ENCODE measurements at regions not wholly inside any gene's neighbourhood (a gene's known extent, or its start where the extent isn't known, plus 50 kb on each side); places are given as distances from the start of the nearest gene placed in this dataset.

DNA sequence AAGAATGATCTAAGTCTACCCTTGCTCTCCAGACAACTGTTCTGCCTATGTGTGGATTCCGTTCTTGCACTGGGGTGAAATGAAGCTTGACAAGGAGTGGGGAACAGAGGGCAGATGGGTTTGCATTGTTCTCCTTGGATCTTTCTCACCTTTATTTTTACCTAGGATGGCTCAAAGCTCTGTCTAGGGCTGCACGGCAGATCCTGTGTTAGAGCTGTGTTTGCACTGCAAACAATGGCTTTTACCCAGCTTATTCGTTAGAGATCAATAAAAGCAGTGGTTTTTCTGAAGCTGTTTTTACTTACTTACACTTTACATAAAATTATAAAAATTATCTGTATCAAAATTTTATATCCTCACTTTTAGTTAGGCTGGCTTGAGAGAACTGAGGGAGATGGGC lies 105.1 kb downstream of the LRIG3 start:
- DNase-seq: no peak
- Histone ChIP-seq H3K4me3 (ENCODE audit: control insufficient read depth in 1 of 7, extremely low read depth in 1 of 7, insufficient read depth in 4 of 7, low read depth in 2 of 7, low read length in 6 of 7) (no peak overlapping the region), H3K9me3 (ENCODE audit: control extremely low read depth in 1 of 5, control insufficient read depth in 4 of 5, insufficient read depth in 2 of 5, low read depth in 1 of 5, low read length in 4 of 5) (no peaks in the 10 kb centered on the region), H3K36me3 (ENCODE audit: control insufficient read depth in 4 of 4, insufficient read depth in 4 of 4, low read length in 3 of 4) (no peaks in the 10 kb centered on the region), H3K4me1 (ENCODE audit: control extremely low read depth in 1 of 4, control insufficient read depth in 4 of 4, insufficient read depth in 4 of 4, low read length in 3 of 4) (no peaks in the 10 kb centered on the region), H3K27me3 (replicated peaks in 2 of 5; ENCODE audit: control insufficient read depth in 4 of 5, insufficient read depth in 5 of 5, low read length in 4 of 5) (no peaks in the 10 kb centered on the region), H3K27ac (ENCODE audit: insufficient read depth in 1 of 2, low read depth in 1 of 2, low read length in 2 of 2, poor library complexity in 1 of 2, severe bottlenecking in 2 of 2) (no peak overlapping the region)
- CTCF ChIA-PET: no interaction called here
- WGBS (ENCODE audit: insufficient coverage): 100% methylated on average over 2 of the region's 3 CpGs
- POLR2A ChIA-PET: no interaction called here

DNA sequence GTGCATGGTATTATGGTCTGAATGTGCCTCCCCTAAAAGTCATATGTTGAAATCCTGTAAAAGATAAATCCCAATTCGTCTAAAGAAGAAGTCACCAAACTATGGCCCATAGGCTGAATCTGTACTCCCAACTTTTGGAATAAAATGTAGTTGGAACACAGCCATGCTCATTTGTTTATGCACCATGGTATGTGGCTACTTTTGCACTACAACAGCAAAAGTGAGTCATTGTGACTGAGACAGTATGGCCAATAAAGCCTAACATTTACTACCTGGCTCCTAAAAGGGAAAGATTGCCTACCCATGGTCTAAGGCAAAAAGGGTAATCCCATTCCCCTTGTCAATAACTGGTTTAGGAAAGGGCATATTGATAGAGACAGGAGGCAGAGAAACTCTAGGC lies 101.8 kb downstream of the LRIG3 start:
- Histone ChIP-seq H3K27ac (ENCODE audit: insufficient read depth in 1 of 2, low read depth in 1 of 2, low read length in 2 of 2, poor library complexity in 1 of 2, severe bottlenecking in 2 of 2) (no peak overlapping the region), H3K9me3 (ENCODE audit: control extremely low read depth in 1 of 5, control insufficient read depth in 4 of 5, insufficient read depth in 2 of 5, low read depth in 1 of 5, low read length in 4 of 5) (no peaks in the 10 kb centered on the region), H3K36me3 (ENCODE audit: control insufficient read depth in 4 of 4, insufficient read depth in 4 of 4, low read length in 3 of 4) (no peaks in the 10 kb centered on the region), H3K4me3 (ENCODE audit: control insufficient read depth in 1 of 7, extremely low read depth in 1 of 7, insufficient read depth in 4 of 7, low read depth in 2 of 7, low read length in 6 of 7) (no peak overlapping the region), H3K4me1 (ENCODE audit: control extremely low read depth in 1 of 4, control insufficient read depth in 4 of 4, insufficient read depth in 4 of 4, low read length in 3 of 4) (no peaks in the 10 kb centered on the region), H3K27me3 (replicated peaks in 2 of 5; ENCODE audit: control insufficient read depth in 4 of 5, insufficient read depth in 5 of 5, low read length in 4 of 5) (no peaks in the 10 kb centered on the region)
- WGBS (ENCODE audit: insufficient coverage): 100% methylated on average over 1 of the region's 1 CpG
- ChIA-PET CTCF (no interaction called here), POLR2A (no interaction called here)
- DNase-seq: no peak

DNA sequence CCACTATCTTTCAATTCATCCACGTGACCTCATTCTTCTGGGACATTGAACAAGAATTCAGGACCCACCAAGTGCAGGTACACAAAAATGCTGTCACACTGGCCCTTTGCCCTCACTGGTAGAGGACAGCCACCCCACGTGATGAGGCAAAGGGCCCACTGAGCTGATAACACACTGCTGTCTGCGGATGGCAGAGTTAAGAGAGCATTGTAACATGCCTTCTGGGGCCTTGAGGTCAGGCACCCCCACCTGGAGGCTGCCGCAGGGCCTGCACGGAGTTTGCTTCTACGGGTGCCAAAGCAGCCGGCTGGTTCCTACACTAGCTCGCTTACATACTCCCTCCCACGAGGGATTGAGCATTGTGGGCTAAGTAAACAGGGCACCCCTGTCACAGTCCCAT lies 101.0 kb downstream of the LRIG3 start:
- ChIA-PET CTCF (no interaction called here), POLR2A (no interaction called here)
- no peak overlapping the region for H3K27ac ChIP-seq (ENCODE audit: insufficient read depth in 1 of 2, low read depth in 1 of 2, low read length in 2 of 2, poor library complexity in 1 of 2, severe bottlenecking in 2 of 2)
- H3K9me3 ChIP-seq (ENCODE audit: control extremely low read depth in 1 of 5, control insufficient read depth in 4 of 5, insufficient read depth in 2 of 5, low read depth in 1 of 5, low read length in 4 of 5): peaks cover 0 to under 1% (median 0%) of the 10 kb centered on the region in 5 experiments
- no peaks in the 10 kb centered on the region for H3K4me1 ChIP-seq (ENCODE audit: control extremely low read depth in 1 of 4, control insufficient read depth in 4 of 4, insufficient read depth in 4 of 4, low read length in 3 of 4)
- DNase-seq: no peak
- no peak overlapping the region for H3K4me3 ChIP-seq (ENCODE audit: control insufficient read depth in 1 of 7, extremely low read depth in 1 of 7, insufficient read depth in 4 of 7, low read depth in 2 of 7, low read length in 6 of 7)
- no peaks in the 10 kb centered on the region for H3K36me3 ChIP-seq (ENCODE audit: control insufficient read depth in 4 of 4, insufficient read depth in 4 of 4, low read length in 3 of 4)
- H3K27me3 ChIP-seq (replicated peaks in 2 of 5; ENCODE audit: control insufficient read depth in 4 of 5, insufficient read depth in 5 of 5, low read length in 4 of 5): no peaks in the 10 kb centered on the region
- WGBS (ENCODE audit: insufficient coverage): 96% methylated on average over 8 of the region's 9 CpGs

DNA sequence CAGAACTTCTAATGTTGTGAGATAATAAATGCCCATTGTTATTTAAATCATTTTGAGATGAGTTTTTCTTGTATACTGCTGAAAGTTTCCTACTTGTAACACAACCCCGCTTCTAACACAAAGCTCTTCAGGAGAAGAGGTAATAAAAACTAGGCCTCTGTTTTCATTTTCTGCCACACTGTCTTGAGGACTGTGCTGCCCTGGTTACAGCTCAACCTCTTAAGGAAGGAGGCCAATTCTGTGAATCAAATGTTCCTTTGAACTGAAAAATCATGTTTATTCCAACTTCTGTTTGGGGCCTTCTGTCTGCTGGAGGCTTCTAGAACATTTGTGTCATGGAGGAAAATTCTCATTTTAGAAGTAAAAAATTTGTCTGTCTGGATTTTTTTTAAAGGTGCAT lies 100.3 kb downstream of the LRIG3 start:
- POLR2A ChIA-PET: no interaction called here
- 100% methylated on average over 1 of the region's 1 CpG for WGBS (ENCODE audit: insufficient coverage)
- H3K27me3 ChIP-seq (replicated peaks in 2 of 5; ENCODE audit: control insufficient read depth in 4 of 5, insufficient read depth in 5 of 5, low read length in 4 of 5): no peaks in the 10 kb centered on the region
- H3K27ac ChIP-seq (ENCODE audit: insufficient read depth in 1 of 2, low read depth in 1 of 2, low read length in 2 of 2, poor library complexity in 1 of 2, severe bottlenecking in 2 of 2): no peak overlapping the region
- peaks cover 0 to 1% (median 0%) of the 10 kb centered on the region in 5 experiments for H3K9me3 ChIP-seq (ENCODE audit: control extremely low read depth in 1 of 5, control insufficient read depth in 4 of 5, insufficient read depth in 2 of 5, low read depth in 1 of 5, low read length in 4 of 5)
- H3K4me1 ChIP-seq (ENCODE audit: control extremely low read depth in 1 of 4, control insufficient read depth in 4 of 4, insufficient read depth in 4 of 4, low read length in 3 of 4): no peaks in the 10 kb centered on the region
- no peaks in the 10 kb centered on the region for H3K36me3 ChIP-seq (ENCODE audit: control insufficient read depth in 4 of 4, insufficient read depth in 4 of 4, low read length in 3 of 4)
- no peak for DNase-seq
- no peak overlapping the region for H3K4me3 ChIP-seq (ENCODE audit: control insufficient read depth in 1 of 7, extremely low read depth in 1 of 7, insufficient read depth in 4 of 7, low read depth in 2 of 7, low read length in 6 of 7)
- CTCF ChIA-PET: no interaction called here
